Right lobe of liver (tissue), 6 donors: ENCODE measurements at regions not wholly inside any gene's neighbourhood (a gene's known extent, or its start where the extent isn't known, plus 50 kb on each side); places are given as distances from the start of the nearest gene placed in this dataset.

ENCODE experiments used
- ATAC-seq, 4 donors: fragments of 200-7000 bp; cut with Tn5 transposase; one replicate each; pipeline ENCODE4 v1.9.1; 2020; ENCODE audit warnings: mild to moderate bottlenecking in 4 of 4, moderate library complexity in 4 of 4
- DNase-seq, 3 donors: peaks; one replicate each; pipeline ENCODE4 v3.0.0-alpha.2; 2020
- H3K27ac ChIP-seq, 3 donors: fragments of 200-600 bp; one replicate each; pipeline ENCODE4 v1.8.0; 2022
- H3K27me3 ChIP-seq, 2 donors: fragments of 200-600 bp; one replicate each; pipeline ENCODE4 v1.8.0; 2022
- H3K36me3 ChIP-seq, 4 donors: fragments of 200-600 bp; sonication (generic) in 1 of 4; one replicate each; pipeline versions ENCODE4 v1.5.1 to v1.8.0; 2017 to 2022; ENCODE audit warnings: control low read depth in 1 of 4
- H3K4me1 ChIP-seq, 4 donors: fragments of 200-600 bp; sonication (generic) in 1 of 4; one replicate each; pipeline versions ENCODE4 v1.5.1 to v1.8.0; 2017 to 2022; ENCODE audit warnings: control low read depth in 1 of 4
- H3K4me3 ChIP-seq, 3 donors: fragments of 200-600 bp; one replicate each; pipeline ENCODE4 v1.8.0; 2022
- H3K9me3 ChIP-seq, 4 donors: fragments of 200-600 bp; sonication (generic) in 1 of 4; one replicate each; pipeline versions ENCODE4 v1.5.1 to v1.8.0; 2017 to 2022; ENCODE audit warnings: control low read depth in 1 of 4
- POLR2A ChIP-seq: fragments of 450-650 bp; IDR thresholded peaks from one replicate; pipeline ENCODE4 v1.6.1; 2017; ENCODE audit warnings: antibody characterized with exemption, mild to moderate bottlenecking
- WGBS: methylation state at CpG from one replicate; pipeline ENCODE4 v1.1.6; 2018; ENCODE audit warnings: low coverage, low lambda C conversion rate; ENCODE audit not compliant: insufficient coverage; ENCODE audit errors: missing lambda C conversion rate; 5-methylcytosine and 5-hydroxymethylcytosine counted together
- intact Hi-C, 2 donors: fragments of 100-400 bp; cut with DNase I; formaldehyde crosslinking; loops; one replicate each; pipeline versions ENCODE4 v1.11.2 to v1.14.1; 2022
- TF ChIP-seq, protein P1 (sequence below), 4 donors: fragments of 200-600 bp in 3 of 4; fragments of 450-650 bp in 1 of 4; IDR thresholded peaks; one replicate each; pipeline versions ENCODE4 v1.5.1 to v1.8.0; 2016 to 2022; ENCODE audit warnings: antibody characterized with exemption in 4 of 4, mild to moderate bottlenecking in 2 of 4
- donor health status: DM: no; HTN: yes; CAD: no.
- donor health status: DM: no; HTN: no; CAD: no.
- donor health status: DM: no; HTN: no; CAD: no.
- donor health status: DM: no; HTN: yes; CAD: no.
- donor health status: DM: no; HTN: yes; CAD: no.

DNA sequence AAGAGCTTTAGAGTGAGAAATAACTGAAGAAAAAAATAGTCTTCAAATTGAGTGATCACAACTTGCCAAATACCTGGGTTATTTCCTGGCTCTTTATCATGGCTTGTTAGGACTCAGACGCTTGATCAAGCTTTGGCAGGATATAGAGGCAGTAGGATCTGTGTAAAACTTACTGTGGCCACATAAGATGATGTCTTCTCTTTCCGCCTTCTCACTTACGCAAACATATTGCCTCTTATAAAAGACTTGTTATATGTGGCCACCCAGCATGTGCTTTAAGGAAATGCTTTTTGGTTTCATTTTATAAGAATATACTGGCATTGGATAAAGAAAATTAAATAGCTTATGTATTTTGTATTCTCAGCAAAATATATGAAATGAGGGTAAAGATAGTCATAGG is 101.8 kb upstream of the AKIRIN2 start:
- no peak overlapping the region for H3K27ac ChIP-seq
- no peaks in the 10 kb centered on the region for H3K27me3 ChIP-seq
- WGBS = 73% methylated on average over 3 of the region's 3 CpGs
- intact Hi-C loops = no loop called here
- H3K4me1 ChIP-seq = peaks cover 0 to 14% (median 0%) of the 10 kb centered on the region in 4 donors
- no peaks in the 10 kb centered on the region for H3K36me3 ChIP-seq
- no peak for TF ChIP-seq POLR2A
- TF ChIP-seq, protein P1, sequence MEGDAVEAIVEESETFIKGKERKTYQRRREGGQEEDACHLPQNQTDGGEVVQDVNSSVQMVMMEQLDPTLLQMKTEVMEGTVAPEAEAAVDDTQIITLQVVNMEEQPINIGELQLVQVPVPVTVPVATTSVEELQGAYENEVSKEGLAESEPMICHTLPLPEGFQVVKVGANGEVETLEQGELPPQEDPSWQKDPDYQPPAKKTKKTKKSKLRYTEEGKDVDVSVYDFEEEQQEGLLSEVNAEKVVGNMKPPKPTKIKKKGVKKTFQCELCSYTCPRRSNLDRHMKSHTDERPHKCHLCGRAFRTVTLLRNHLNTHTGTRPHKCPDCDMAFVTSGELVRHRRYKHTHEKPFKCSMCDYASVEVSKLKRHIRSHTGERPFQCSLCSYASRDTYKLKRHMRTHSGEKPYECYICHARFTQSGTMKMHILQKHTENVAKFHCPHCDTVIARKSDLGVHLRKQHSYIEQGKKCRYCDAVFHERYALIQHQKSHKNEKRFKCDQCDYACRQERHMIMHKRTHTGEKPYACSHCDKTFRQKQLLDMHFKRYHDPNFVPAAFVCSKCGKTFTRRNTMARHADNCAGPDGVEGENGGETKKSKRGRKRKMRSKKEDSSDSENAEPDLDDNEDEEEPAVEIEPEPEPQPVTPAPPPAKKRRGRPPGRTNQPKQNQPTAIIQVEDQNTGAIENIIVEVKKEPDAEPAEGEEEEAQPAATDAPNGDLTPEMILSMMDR (IDR thresholded peaks at IDR 0.05) = no peak
- DNase-seq = no peak
- peak in 1 of 4 donors; percentile 19 for ATAC-seq
- H3K4me3 ChIP-seq = no peak overlapping the region
- H3K9me3 ChIP-seq = no peaks in the 10 kb centered on the region

DNA sequence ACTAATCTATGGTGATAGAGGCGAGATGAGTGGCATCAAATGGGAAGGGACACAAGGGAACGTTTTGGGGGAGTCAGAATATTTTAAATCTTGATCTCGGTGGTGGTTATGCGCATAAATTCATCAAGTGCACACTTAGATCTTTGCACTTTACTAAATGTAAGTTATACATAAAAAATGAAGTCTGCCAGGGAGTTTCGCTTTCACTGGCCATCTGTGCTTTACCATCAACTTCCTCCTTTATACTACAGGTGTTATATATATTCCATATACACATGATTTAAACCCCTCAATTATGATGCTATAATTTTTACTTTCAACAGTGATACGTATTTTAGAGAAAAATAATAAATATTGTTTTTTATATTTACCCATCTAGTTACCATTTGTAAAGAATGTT is 97.6 kb upstream of the AKIRIN2 start:
- no peaks in the 10 kb centered on the region for H3K9me3 ChIP-seq
- H3K36me3 ChIP-seq = no peaks in the 10 kb centered on the region
- intact Hi-C loops = no loop called here
- H3K27ac ChIP-seq = no peak overlapping the region
- peaks cover 0 to 12% (median 0%) of the 10 kb centered on the region in 4 donors for H3K4me1 ChIP-seq
- no peak overlapping the region for H3K4me3 ChIP-seq
- WGBS = 78% methylated on average over 6 of the region's 6 CpGs
- ATAC-seq (no peak), DNase-seq (no peak)
- no peaks in the 10 kb centered on the region for H3K27me3 ChIP-seq
- no peak for TF ChIP-seq POLR2A

DNA sequence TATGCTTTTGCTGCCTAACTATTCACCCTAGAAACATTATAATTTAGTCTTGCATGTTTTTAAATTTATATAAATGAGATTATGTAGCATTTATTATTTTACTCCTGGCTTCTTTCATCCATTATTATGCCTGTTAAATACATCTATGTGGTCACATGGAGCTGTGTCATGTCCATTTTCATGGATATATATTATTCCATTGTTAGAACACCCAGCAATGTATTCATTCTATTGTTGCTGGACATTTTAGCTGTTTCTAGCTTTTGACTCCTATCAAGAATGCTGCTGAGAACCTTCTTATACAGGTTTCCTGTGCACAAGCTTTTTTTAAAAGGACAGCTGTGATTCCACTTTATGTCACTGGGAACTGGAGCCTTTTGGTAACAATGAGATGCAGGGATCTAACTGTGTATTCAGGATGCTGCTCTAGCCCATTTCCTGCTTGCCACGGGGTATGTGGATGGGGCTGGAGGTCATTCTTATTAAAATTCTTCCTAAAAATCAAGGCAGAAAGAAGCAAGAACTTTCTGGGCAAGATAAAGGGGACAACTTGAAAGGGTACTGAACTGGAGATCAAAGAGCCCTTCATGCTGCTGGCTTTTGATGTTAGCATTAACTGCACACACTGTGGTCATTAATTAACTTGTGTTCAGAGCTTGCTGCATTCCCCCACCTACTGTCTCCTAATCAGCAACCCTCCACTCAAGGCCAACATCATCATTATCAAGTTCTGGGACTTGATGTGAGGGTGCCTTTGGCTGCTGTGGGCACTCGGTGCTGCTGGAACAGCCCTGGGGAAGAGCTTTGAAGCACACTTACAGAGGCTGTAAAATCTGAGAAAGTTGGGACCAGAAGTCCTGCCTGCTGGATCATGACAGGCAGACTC is 96.6 kb upstream of the AKIRIN2 start:
- TF ChIP-seq, protein P1 (IDR thresholded peaks at IDR 0.05) = no peak
- no peak for TF ChIP-seq POLR2A
- DNase-seq = no peak
- intact Hi-C loops = no loop called here
- Histone ChIP-seq H3K4me1 (peaks cover 0 to 12% (median 0%) of the 10 kb centered on the region in 4 donors), H3K36me3 (no peaks in the 10 kb centered on the region), H3K27ac (no peak overlapping the region), H3K4me3 (no peak overlapping the region), H3K27me3 (no peaks in the 10 kb centered on the region), H3K9me3 (no peaks in the 10 kb centered on the region)
- peak in 2 of 4 donors; percentile 7 to 8 for ATAC-seq
- WGBS = 14% methylated on average over 2 of the region's 2 CpGs

DNA sequence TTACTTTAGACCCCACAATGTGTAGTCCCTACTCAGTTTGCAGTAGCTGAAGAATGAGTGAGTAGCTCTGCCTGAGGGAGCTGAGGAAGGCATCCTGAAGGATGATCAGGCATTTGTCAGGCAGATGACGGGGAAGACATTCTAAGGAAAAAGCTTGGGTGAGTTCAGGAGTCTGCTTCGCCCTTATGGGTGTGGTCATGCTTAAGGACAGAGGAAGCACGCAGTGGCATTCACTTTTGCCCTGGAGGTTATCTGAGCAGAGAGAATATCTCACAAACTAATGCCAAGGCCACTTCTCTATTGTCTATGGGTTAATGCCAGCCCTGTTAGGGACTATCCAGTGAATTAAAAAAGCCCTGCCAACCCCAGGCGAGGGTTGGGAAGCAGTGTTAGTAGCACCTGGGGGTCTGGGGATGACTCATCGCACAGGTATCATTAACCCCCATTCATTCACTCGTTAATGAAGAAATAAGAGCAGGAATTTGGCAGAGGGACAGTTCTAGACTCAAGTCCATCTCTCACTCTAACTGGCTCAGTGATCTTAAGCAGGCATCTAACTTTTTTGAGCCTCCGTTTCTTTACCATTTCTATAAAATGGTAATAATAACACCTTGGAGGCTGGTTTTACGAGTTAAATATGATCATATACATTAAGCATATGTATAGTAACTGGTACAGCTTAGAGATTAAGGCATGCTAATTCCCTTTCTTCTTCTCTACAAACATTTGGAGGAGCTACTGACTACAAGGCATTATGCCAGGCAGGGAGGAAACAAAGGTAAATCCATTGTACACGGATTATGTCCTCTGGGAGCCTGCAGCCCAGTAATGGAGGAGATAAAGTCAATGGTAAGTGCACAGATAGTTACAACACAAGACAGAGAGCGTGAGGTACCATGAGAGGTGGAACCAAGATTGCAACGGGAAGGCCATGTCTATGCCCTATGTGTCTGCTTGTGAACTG is 93.2 kb upstream of the AKIRIN2 start:
- TF ChIP-seq POLR2A = no peak
- TF ChIP-seq, protein P1 (IDR thresholded peaks at IDR 0.05) = no peak
- H3K36me3 ChIP-seq = no peaks in the 10 kb centered on the region
- no peaks in the 10 kb centered on the region for H3K9me3 ChIP-seq
- WGBS = 54% methylated on average over 9 of the region's 11 CpGs
- no peak overlapping the region for H3K4me3 ChIP-seq
- H3K4me1 ChIP-seq = peaks cover 0 to 24% (median 0%) of the 10 kb centered on the region in 4 donors
- intact Hi-C loops = no loop called here
- DNase-seq (no peak), ATAC-seq (no peak)
- no peak overlapping the region for H3K27ac ChIP-seq
- no peaks in the 10 kb centered on the region for H3K27me3 ChIP-seq
